ENCODE measurements at regions not wholly inside any gene's neighbourhood (a gene's known extent, or its start where the extent isn't known, plus 50 kb on each side); places are given as distances from the start of the nearest gene placed in this dataset.

DNA sequence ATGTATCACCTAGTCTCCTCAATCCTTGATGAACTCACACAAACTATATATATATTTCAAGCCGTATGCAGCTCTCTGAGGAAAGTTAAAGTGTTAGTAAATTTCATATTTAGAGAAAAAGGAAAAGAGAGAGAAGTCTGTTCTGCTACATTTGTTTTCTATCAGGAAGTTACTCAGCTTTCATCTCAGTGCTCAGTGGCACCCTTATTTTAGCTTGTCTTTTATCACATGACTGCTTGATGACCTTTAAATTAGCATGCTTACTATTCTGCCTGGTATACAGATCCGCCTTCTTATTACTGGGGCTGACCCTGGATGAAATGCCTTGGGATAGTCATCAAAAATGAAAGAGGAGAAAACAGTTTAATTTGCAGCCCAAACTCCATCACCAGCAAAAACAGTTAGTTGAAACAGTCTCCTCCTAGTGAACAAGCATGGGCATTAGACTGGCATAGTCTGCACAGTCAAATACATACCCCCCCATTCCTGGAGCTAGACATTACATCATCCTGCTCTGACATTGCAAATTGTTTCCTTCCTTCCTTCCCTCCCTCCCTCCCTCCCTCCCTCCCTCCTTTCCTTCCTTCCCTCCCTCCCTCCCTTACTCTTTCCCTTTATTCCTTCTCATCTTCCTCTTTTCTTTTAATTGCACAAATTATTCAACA lies 215.7 kb downstream of the TMEM182 start:
- TF ChIP-seq, protein P1, sequence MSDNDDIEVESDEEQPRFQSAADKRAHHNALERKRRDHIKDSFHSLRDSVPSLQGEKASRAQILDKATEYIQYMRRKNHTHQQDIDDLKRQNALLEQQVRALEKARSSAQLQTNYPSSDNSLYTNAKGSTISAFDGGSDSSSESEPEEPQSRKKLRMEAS (IDR thresholded peaks at IDR 0.05), result no peak
- TF ChIP-seq, protein P2, sequence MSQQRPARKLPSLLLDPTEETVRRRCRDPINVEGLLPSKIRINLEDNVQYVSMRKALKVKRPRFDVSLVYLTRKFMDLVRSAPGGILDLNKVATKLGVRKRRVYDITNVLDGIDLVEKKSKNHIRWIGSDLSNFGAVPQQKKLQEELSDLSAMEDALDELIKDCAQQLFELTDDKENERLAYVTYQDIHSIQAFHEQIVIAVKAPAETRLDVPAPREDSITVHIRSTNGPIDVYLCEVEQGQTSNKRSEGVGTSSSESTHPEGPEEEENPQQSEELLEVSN (IDR thresholded peaks at IDR 0.05), result no peak
- TF ChIP-seq RBBP5 (IDR thresholded peaks at IDR 0.05; ENCODE audit: borderline replicate concordance, low read depth, low read length), result no peak
- TF ChIP-seq, protein P3, sequence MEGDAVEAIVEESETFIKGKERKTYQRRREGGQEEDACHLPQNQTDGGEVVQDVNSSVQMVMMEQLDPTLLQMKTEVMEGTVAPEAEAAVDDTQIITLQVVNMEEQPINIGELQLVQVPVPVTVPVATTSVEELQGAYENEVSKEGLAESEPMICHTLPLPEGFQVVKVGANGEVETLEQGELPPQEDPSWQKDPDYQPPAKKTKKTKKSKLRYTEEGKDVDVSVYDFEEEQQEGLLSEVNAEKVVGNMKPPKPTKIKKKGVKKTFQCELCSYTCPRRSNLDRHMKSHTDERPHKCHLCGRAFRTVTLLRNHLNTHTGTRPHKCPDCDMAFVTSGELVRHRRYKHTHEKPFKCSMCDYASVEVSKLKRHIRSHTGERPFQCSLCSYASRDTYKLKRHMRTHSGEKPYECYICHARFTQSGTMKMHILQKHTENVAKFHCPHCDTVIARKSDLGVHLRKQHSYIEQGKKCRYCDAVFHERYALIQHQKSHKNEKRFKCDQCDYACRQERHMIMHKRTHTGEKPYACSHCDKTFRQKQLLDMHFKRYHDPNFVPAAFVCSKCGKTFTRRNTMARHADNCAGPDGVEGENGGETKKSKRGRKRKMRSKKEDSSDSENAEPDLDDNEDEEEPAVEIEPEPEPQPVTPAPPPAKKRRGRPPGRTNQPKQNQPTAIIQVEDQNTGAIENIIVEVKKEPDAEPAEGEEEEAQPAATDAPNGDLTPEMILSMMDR (IDR thresholded peaks at IDR 0.05; ENCODE audit: control extremely low read depth in 1 of 3, insufficient read depth in 1 of 3, low read depth in 1 of 3, low read length in 3 of 3), result no peak
- no peak for TF ChIP-seq CREB1 (IDR thresholded peaks at IDR 0.05)
- no peak for TF ChIP-seq NRF1 (IDR thresholded peaks at IDR 0.05; ENCODE audit: low read depth, low read length)
- TF ChIP-seq POU5F1 (IDR thresholded peaks at IDR 0.05; ENCODE audit: low read depth, low read length), result no peak
- no peak for TF ChIP-seq CHD2 (IDR thresholded peaks at IDR 0.05; ENCODE audit: low read length)
- no peak for TF ChIP-seq TCF12 (IDR thresholded peaks at IDR 0.05; ENCODE audit: low read depth, low read length)
